NT2/D1 (cell line): ENCODE measurements at regions not wholly inside any gene's neighbourhood (a gene's known extent, or its start where the extent isn't known, plus 50 kb on each side); places are given as distances from the start of the nearest gene placed in this dataset.

ENCODE experiments used
- SUZ12 ChIP-seq: IDR thresholded peaks from 2 replicates; pipeline ENCODE4 v1.6.1; 2011; ENCODE audit not compliant: insufficient read length, insufficient read depth; ENCODE audit errors: extremely low read depth
- YY1 ChIP-seq: IDR thresholded peaks from 2 replicates; pipeline ENCODE4 v1.6.1; 2011; ENCODE audit not compliant: insufficient read length, insufficient read depth
- ZNF274 ChIP-seq: IDR thresholded peaks from 2 replicates; pipeline ENCODE4 v1.6.1; 2011; ENCODE audit warnings: mild to moderate bottlenecking, low read depth, low read length

DNA sequence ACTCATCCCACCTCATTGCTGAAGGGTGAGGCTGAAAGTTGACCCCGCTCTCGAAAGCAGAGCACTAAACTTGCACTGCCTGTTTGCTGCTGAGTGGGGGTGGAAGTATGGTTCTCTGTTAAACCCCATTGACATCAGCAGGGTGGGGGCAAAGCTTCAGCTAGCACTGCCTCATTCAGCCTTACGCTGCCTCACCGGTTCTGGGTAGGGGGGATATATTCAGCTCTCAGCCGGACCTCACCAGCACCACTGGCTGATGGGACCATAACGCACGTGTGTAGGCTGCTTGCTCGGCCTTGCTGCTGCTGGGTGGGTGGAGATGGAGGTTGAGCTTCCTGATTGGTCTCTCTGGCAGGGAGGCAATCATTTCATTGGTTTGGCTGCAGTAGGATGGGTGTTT, 265.7 kb upstream of the RTL1 start:
- TF ChIP-seq ZNF274: no peak
- no peak for TF ChIP-seq YY1
- TF ChIP-seq SUZ12: no peak
